Sigmoid colon (tissue), 4 donors: ENCODE measurements at regions not wholly inside any gene's neighbourhood (a gene's known extent, or its start where the extent isn't known, plus 50 kb on each side); places are given as distances from the start of the nearest gene placed in this dataset.

Experiments
- CTCF ChIP-seq, 4 experiments: fragments of 450-650 bp in 3 of 4; fragments of 200-600 bp in 1 of 4; IDR thresholded peaks; one replicate each; pipeline ENCODE4 v1.5.1; 2016 to 2019; ENCODE audit warnings: antibody characterized with exemption in 4 of 4, mild to moderate bottlenecking in 3 of 4, moderate library complexity in 2 of 4
- POLR2A ChIP-seq, 2 donors: fragments of 450-650 bp; IDR thresholded peaks; one replicate each; pipeline ENCODE4 v1.6.1; 2016; ENCODE audit warnings: antibody characterized with exemption in 2 of 2, mild to moderate bottlenecking in 2 of 2, moderate library complexity in 2 of 2
- POLR2AphosphoS5 ChIP-seq, 4 donors: sonication (generic); formaldehyde crosslinking; IDR thresholded peaks; one replicate each; pipeline ENCODE4 v1.6.1; 2017; ENCODE audit warnings: antibody characterized with exemption in 4 of 4

GRCh38 chrY:17184299-17184698, 695.7 kb downstream of the CDY2B start:
- TF ChIP-seq CTCF (IDR thresholded peaks at IDR 0.05) = no peak
- no peak for TF ChIP-seq POLR2AphosphoS5 (IDR thresholded peaks at IDR 0.05)
- no peak for TF ChIP-seq POLR2A (IDR thresholded peaks at IDR 0.05)
